22Rv1 (cell line): ENCODE measurements at regions not wholly inside any gene's neighbourhood (a gene's known extent, or its start where the extent isn't known, plus 50 kb on each side); places are given as distances from the start of the nearest gene placed in this dataset.
"Not testable (repeated sequence)": the region's sequence is repeated elsewhere in the genome, so short reads cannot be mapped to it uniquely, and the experiment has no call there.

Experiments used
- H3K27ac ChIP-seq: fragments of 450-650 bp; 2 replicates; pipeline ENCODE4 v1.5.1; 2017
- CTCF ChIP-seq: fragments of 450-650 bp; IDR thresholded peaks from 2 replicates; pipeline ENCODE4 v1.5.1; 2017; ENCODE audit warnings: mild to moderate bottlenecking
- ZFX ChIP-seq: fragments of 450-650 bp; IDR thresholded peaks from 2 replicates; pipeline ENCODE4 v1.6.1; 2017; ENCODE audit warnings: antibody characterized with exemption, borderline replicate concordance

- H3K27ac ChIP-seq = no peak overlapping the region
- TF ChIP-seq ZFX (no peak), CTCF (no peak)
Measured at GRCh38 chr12:4157122-4157521, 116.4 kb upstream of the CCND2 start.

GRCh38 chr12:4156317-4156716 is 117.2 kb upstream of the CCND2 start:
- no peak overlapping the region for H3K27ac ChIP-seq
- TF ChIP-seq ZFX = no peak
- no peak for TF ChIP-seq CTCF

- TF ChIP-seq ZFX = no peak
- TF ChIP-seq CTCF = no peak
- no peak overlapping the region for H3K27ac ChIP-seq
Measured at GRCh38 chr12:4154672-4155225, 118.8 kb upstream of the CCND2 start.

- H3K27ac ChIP-seq = no peak overlapping the region
Measured at GRCh38 chr12:4153343-4153892, 120.1 kb upstream of the CCND2 start.

GRCh38 chr12:4152145-4152795 is 121.3 kb upstream of the CCND2 start:
- H3K27ac ChIP-seq = no peak overlapping the region
- TF ChIP-seq ZFX (no peak), CTCF (no peak)

More at GRCh38 chr12:4153343-4153892, 120.1 kb upstream of the CCND2 start:
- TF ChIP-seq ZFX (no peak), CTCF (no peak)

- no peak overlapping the region for H3K27ac ChIP-seq
- TF ChIP-seq CTCF (no peak), ZFX (no peak)
Measured at GRCh38 chr12:4151362-4152121, 122.0 kb upstream of the CCND2 start.

GRCh38 chr12:4150355-4150754 is 123.2 kb upstream of the CCND2 start:
- H3K27ac ChIP-seq = not testable (repeated sequence)
